Endothelial cell of umbilical vein (primary cell): ENCODE measurements at regions not wholly inside any gene's neighbourhood (a gene's known extent, or its start where the extent isn't known, plus 50 kb on each side); places are given as distances from the start of the nearest gene placed in this dataset.

ENCODE experiments used
- CTCF ChIP-seq, 2 donors: IDR thresholded peaks; 1 replicate in 1 of 2; 2 replicates in 1 of 2; pipeline ENCODE4 v1.5.1; 2011; ENCODE audit warnings: low read length in 2 of 2, mild to moderate bottlenecking in 2 of 2, moderate library complexity in 2 of 2, control low read depth in 1 of 2, inconsistent platforms in 1 of 2, low read depth in 1 of 2; ENCODE audit not compliant: insufficient read depth in 1 of 2; ENCODE audit errors: extremely low read depth in 1 of 2
- JUN ChIP-seq: IDR thresholded peaks from 2 replicates; pipeline ENCODE4 v1.6.1; 2011; ENCODE audit warnings: borderline replicate concordance, low read depth; ENCODE audit not compliant: insufficient read length, insufficient read depth

- TF ChIP-seq CTCF (IDR thresholded peaks at IDR 0.05; ENCODE audit: extremely low read depth in 1 of 2, insufficient read depth in 1 of 2, low read depth in 1 of 2, low read length in 2 of 2) (no peak), JUN (no peak)
These were observed 249.1 kb downstream of the CTTN start for GRCh38 chr11:70647188-70648166.
